ENCODE measurements at regions not wholly inside any gene's neighbourhood (a gene's known extent, or its start where the extent isn't known, plus 50 kb on each side); places are given as distances from the start of the nearest gene placed in this dataset.

DNA sequence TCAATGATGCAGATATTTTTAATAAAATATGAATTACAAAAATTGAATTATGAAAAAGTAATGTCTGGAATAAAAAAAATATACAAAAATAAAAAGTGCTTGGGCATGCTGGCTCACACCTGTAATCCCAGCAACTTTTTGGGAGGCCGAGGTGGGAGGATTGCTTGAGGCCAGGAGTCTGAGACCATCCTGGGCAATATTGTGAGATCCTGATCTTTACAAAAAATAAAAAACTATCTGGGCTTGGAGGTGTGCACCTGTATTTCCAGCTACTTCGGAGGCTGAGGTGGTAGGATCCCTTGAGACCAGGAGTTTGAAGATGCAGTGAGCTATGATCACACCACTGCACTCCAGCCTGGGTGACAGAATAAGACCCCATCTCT, 141.8 kb downstream of the NPIPB5 start:
- Mint-ChIP-seq H3K4me1 (no peaks in the 10 kb centered on the region), H3K27ac (no peak overlapping the region), H3K36me3 (ENCODE audit: low read depth) (no peaks in the 10 kb centered on the region), H3K4me3 (no peak overlapping the region), H3K9me3 (no peaks in the 10 kb centered on the region; the same call in 2 of the 3 replicates), H3K27me3 (ENCODE audit: insufficient read depth, low read depth, poor library complexity) (peaks cover 1% of the 10 kb centered on the region)
- TF ChIP-seq EZH2 (IDR thresholded peaks at IDR 0.05; ENCODE audit: low read depth, unreplicated experiment): no peak
- Histone ChIP-seq H3K4me3 (no peak overlapping the region), H2AFZ (no peak overlapping the region), H3K4me1 (ENCODE audit: insufficient read depth) (no peaks in the 10 kb centered on the region), H3K4me2 (no peak overlapping the region), H3K27me3 (ENCODE audit: insufficient read depth) (no peaks in the 10 kb centered on the region), H4K20me1 (replicated peaks; ENCODE audit: insufficient read depth) (no peaks in the 10 kb centered on the region), H3F3A (replicated peaks; ENCODE audit: low read depth) (no peaks in the 10 kb centered on the region), H3K27ac (ENCODE audit: low read depth) (no peak overlapping the region), H3K36me3 (ENCODE audit: insufficient read depth) (no peaks in the 10 kb centered on the region), H3K79me2 (replicated peaks; ENCODE audit: insufficient read depth) (no peaks in the 10 kb centered on the region), H3K9me2 (ENCODE audit: insufficient read depth) (no peaks in the 10 kb centered on the region; the same call in 1 of the 2 replicates)
- ATAC-seq: no peak
- DNase-seq (ENCODE audit: low spot score): no peak

DNA sequence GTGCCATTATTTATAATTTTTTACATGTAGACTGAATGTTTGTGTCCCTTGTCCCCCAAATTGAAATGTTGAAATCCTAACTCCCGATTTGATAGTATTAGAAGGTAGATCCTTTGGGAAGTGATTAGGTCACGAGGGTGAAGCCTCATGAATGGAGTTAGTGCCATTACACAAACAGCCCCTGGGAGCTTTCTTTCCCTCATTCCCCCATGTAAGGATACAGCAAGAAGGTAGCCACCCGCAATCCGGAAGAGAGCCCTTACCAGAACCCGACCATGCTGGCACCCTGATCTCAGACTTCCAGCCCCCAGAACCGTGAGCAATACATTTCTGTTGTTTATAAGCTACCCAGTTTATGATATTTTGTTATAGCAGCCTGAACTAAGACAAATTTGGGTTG, 143.2 kb downstream of the NPIPB5 start:
- no peak for ATAC-seq
- H3K4me3 Mint-ChIP-seq: no peak overlapping the region
- 0 out of 2 replicates have a peak, but pooled peaks cover under 1% of the 10 kb centered on the region for H3F3A ChIP-seq (replicated peaks; ENCODE audit: low read depth)
- H3K36me3 Mint-ChIP-seq (ENCODE audit: low read depth): no peaks in the 10 kb centered on the region
- no peak overlapping the region for H3K4me3 ChIP-seq
- H3K4me2 ChIP-seq: no peak overlapping the region
- H3K79me2 ChIP-seq (replicated peaks; ENCODE audit: insufficient read depth): no peaks in the 10 kb centered on the region
- H3K4me1 ChIP-seq (ENCODE audit: insufficient read depth): no peaks in the 10 kb centered on the region
- no peak overlapping the region for H3K27ac Mint-ChIP-seq
- H2AFZ ChIP-seq: peak overlapping the region; percentile 28; the same call in 1 of the 2 replicates
- H3K27ac ChIP-seq (ENCODE audit: low read depth): no peak overlapping the region
- H4K20me1 ChIP-seq (replicated peaks; ENCODE audit: insufficient read depth): no peaks in the 10 kb centered on the region
- H3K9me2 ChIP-seq (ENCODE audit: insufficient read depth): no peaks in the 10 kb centered on the region; the same call in none of the 2 replicates
- H3K4me1 Mint-ChIP-seq: no peaks in the 10 kb centered on the region
- no peaks in the 10 kb centered on the region for H3K27me3 ChIP-seq (ENCODE audit: insufficient read depth)
- no peak for DNase-seq (ENCODE audit: low spot score)
- no peaks in the 10 kb centered on the region for H3K36me3 ChIP-seq (ENCODE audit: insufficient read depth)
- peaks cover 2% of the 10 kb centered on the region for H3K27me3 Mint-ChIP-seq (ENCODE audit: insufficient read depth, low read depth, poor library complexity)
- no peaks in the 10 kb centered on the region; the same call in 2 of the 3 replicates for H3K9me3 Mint-ChIP-seq
- no peak for TF ChIP-seq EZH2 (IDR thresholded peaks at IDR 0.05; ENCODE audit: low read depth, unreplicated experiment)
- TF ChIP-seq, protein P1, sequence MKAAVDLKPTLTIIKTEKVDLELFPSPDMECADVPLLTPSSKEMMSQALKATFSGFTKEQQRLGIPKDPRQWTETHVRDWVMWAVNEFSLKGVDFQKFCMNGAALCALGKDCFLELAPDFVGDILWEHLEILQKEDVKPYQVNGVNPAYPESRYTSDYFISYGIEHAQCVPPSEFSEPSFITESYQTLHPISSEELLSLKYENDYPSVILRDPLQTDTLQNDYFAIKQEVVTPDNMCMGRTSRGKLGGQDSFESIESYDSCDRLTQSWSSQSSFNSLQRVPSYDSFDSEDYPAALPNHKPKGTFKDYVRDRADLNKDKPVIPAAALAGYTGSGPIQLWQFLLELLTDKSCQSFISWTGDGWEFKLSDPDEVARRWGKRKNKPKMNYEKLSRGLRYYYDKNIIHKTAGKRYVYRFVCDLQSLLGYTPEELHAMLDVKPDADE (IDR thresholded peaks at IDR 0.05): no peak
- TF ChIP-seq, protein P2, sequence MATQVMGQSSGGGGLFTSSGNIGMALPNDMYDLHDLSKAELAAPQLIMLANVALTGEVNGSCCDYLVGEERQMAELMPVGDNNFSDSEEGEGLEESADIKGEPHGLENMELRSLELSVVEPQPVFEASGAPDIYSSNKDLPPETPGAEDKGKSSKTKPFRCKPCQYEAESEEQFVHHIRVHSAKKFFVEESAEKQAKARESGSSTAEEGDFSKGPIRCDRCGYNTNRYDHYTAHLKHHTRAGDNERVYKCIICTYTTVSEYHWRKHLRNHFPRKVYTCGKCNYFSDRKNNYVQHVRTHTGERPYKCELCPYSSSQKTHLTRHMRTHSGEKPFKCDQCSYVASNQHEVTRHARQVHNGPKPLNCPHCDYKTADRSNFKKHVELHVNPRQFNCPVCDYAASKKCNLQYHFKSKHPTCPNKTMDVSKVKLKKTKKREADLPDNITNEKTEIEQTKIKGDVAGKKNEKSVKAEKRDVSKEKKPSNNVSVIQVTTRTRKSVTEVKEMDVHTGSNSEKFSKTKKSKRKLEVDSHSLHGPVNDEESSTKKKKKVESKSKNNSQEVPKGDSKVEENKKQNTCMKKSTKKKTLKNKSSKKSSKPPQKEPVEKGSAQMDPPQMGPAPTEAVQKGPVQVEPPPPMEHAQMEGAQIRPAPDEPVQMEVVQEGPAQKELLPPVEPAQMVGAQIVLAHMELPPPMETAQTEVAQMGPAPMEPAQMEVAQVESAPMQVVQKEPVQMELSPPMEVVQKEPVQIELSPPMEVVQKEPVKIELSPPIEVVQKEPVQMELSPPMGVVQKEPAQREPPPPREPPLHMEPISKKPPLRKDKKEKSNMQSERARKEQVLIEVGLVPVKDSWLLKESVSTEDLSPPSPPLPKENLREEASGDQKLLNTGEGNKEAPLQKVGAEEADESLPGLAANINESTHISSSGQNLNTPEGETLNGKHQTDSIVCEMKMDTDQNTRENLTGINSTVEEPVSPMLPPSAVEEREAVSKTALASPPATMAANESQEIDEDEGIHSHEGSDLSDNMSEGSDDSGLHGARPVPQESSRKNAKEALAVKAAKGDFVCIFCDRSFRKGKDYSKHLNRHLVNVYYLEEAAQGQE (IDR thresholded peaks at IDR 0.05; ENCODE audit: unreplicated experiment): no peak
- no peak for TF ChIP-seq STAT1 (IDR thresholded peaks at IDR 0.05; ENCODE audit: unreplicated experiment)
- no peak for TF ChIP-seq POLR2AphosphoS5 (IDR thresholded peaks at IDR 0.05; ENCODE audit: low read depth)
- TF ChIP-seq, protein P3, sequence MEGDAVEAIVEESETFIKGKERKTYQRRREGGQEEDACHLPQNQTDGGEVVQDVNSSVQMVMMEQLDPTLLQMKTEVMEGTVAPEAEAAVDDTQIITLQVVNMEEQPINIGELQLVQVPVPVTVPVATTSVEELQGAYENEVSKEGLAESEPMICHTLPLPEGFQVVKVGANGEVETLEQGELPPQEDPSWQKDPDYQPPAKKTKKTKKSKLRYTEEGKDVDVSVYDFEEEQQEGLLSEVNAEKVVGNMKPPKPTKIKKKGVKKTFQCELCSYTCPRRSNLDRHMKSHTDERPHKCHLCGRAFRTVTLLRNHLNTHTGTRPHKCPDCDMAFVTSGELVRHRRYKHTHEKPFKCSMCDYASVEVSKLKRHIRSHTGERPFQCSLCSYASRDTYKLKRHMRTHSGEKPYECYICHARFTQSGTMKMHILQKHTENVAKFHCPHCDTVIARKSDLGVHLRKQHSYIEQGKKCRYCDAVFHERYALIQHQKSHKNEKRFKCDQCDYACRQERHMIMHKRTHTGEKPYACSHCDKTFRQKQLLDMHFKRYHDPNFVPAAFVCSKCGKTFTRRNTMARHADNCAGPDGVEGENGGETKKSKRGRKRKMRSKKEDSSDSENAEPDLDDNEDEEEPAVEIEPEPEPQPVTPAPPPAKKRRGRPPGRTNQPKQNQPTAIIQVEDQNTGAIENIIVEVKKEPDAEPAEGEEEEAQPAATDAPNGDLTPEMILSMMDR (conservative IDR thresholded peaks at IDR 0.05; ENCODE audit: low read depth in 2 of 2): no peak
- TF ChIP-seq CREB1 (CRISPR knock-in tag; IDR thresholded peaks at IDR 0.05; ENCODE audit: low read depth): no peak
- TF ChIP-seq, protein P4, sequence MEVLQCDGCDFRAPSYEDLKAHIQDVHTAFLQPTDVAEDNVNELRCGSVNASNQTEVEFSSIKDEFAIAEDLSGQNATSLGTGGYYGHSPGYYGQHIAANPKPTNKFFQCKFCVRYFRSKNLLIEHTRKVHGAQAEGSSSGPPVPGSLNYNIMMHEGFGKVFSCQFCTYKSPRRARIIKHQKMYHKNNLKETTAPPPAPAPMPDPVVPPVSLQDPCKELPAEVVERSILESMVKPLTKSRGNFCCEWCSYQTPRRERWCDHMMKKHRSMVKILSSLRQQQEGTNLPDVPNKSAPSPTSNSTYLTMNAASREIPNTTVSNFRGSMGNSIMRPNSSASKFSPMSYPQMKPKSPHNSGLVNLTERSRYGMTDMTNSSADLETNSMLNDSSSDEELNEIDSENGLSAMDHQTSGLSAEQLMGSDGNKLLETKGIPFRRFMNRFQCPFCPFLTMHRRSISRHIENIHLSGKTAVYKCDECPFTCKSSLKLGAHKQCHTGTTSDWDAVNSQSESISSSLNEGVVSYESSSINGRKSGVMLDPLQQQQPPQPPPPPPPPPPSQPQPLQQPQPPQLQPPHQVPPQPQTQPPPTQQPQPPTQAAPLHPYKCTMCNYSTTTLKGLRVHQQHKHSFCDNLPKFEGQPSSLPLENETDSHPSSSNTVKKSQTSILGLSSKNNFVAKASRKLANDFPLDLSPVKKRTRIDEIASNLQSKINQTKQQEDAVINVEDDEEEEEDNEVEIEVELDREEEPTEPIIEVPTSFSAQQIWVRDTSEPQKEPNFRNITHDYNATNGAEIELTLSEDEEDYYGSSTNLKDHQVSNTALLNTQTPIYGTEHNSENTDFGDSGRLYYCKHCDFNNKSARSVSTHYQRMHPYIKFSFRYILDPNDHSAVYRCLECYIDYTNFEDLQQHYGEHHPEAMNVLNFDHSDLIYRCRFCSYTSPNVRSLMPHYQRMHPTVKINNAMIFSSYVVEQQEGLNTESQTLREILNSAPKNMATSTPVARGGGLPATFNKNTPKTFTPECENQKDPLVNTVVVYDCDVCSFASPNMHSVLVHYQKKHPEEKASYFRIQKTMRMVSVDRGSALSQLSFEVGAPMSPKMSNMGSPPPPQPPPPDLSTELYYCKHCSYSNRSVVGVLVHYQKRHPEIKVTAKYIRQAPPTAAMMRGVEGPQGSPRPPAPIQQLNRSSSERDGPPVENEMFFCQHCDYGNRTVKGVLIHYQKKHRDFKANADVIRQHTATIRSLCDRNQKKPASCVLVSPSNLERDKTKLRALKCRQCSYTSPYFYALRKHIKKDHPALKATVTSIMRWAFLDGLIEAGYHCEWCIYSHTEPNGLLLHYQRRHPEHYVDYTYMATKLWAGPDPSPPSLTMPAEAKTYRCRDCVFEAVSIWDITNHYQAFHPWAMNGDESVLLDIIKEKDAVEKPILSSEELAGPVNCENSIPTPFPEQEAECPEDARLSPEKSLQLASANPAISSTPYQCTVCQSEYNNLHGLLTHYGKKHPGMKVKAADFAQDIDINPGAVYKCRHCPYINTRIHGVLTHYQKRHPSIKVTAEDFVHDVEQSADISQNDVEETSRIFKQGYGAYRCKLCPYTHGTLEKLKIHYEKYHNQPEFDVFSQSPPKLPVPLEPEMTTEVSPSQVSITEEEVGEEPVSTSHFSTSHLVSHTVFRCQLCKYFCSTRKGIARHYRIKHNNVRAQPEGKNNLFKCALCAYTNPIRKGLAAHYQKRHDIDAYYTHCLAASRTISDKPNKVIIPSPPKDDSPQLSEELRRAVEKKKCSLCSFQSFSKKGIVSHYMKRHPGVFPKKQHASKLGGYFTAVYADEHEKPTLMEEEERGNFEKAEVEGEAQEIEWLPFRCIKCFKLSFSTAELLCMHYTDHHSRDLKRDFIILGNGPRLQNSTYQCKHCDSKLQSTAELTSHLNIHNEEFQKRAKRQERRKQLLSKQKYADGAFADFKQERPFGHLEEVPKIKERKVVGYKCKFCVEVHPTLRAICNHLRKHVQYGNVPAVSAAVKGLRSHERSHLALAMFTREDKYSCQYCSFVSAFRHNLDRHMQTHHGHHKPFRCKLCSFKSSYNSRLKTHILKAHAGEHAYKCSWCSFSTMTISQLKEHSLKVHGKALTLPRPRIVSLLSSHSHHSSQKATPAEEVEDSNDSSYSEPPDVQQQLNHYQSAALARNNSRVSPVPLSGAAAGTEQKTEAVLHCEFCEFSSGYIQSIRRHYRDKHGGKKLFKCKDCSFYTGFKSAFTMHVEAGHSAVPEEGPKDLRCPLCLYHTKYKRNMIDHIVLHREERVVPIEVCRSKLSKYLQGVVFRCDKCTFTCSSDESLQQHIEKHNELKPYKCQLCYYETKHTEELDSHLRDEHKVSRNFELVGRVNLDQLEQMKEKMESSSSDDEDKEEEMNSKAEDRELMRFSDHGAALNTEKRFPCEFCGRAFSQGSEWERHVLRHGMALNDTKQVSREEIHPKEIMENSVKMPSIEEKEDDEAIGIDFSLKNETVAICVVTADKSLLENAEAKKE (CRISPR knock-in tag; IDR thresholded peaks at IDR 0.05): no peak
- TF ChIP-seq EZH2phosphoT487 (IDR thresholded peaks at IDR 0.05; ENCODE audit: unreplicated experiment): no peak
